B cell (primary cell): ENCODE measurements at regions not wholly inside any gene's neighbourhood (a gene's known extent, or its start where the extent isn't known, plus 50 kb on each side); places are given as distances from the start of the nearest gene placed in this dataset.

ENCODE experiments used
- ATAC-seq: fragments of 200-7000 bp; cut with Tn5 transposase; one replicate; pipeline ENCODE4 v1.10.0; 2021; ENCODE audit warnings: low read depth, mild to moderate bottlenecking, moderate number of reproducible peaks, moderate library complexity
- CTCF ChIA-PET: fragments of 350-600 bp; sonication (Branson Sonifier 250); formaldehyde crosslinking; loops from one replicate; lab custom pipeline; 2021; ENCODE audit warnings: antibody characterized with exemption, inconsistent platforms; lab: Charles Lee
- POLR2A ChIA-PET: fragments of 350-600 bp; sonication (Branson Sonifier 250); formaldehyde crosslinking; loops from one replicate; lab custom pipeline; 2021; ENCODE audit warnings: antibody characterized with exemption; lab: Charles Lee
- DNase-seq: peaks from one replicate; pipeline ENCODE4 v3.0.0; 2013
- H2AFZ ChIP-seq: 2 replicates; pipeline ENCODE4 v1.6.1; 2012; ENCODE audit warnings: mild to moderate bottlenecking, low read depth, low read length; ENCODE audit not compliant: insufficient read depth, poor library complexity, severe bottlenecking
- H3K27ac ChIP-seq, 2 donors: 1 replicate in 1 of 2; 2 replicates in 1 of 2; pipeline ENCODE4 v1.5.1; 2012 to 2013; ENCODE audit warnings: low read length in 2 of 2, mild to moderate bottlenecking in 2 of 2, moderate library complexity in 1 of 2
- H3K27me3 ChIP-seq, 4 experiments: fragments of 200-600 bp in 1 of 4; sonication (generic) in 1 of 4; replicated peaks in 1 of 4; 1 replicate in 2 of 4; 2 replicates in 2 of 4; pipeline versions ENCODE4 v1.6.1 to v1.7.0; 2013 to 2016; ENCODE audit warnings: low read length in 3 of 4, mild to moderate bottlenecking in 2 of 4, mixed read lengths in 1 of 4, moderate library complexity in 1 of 4; ENCODE audit not compliant: insufficient read depth in 4 of 4, control insufficient read depth in 3 of 4; ENCODE audit errors: control extremely low read depth in 1 of 4
- H3K36me3 ChIP-seq, 2 experiments: replicated peaks in 1 of 2; 1 replicate in 1 of 2; 2 replicates in 1 of 2; pipeline versions ENCODE4 v1.6.1 to v1.7.1; 2013; ENCODE audit warnings: low read length in 1 of 2; ENCODE audit not compliant: insufficient read depth in 2 of 2, control insufficient read depth in 1 of 2; ENCODE audit errors: control extremely low read depth in 1 of 2, extremely low read depth in 1 of 2
- H3K4me1 ChIP-seq, 2 donors: fragments of 200-600 bp in 1 of 2; sonication (generic) in 1 of 2; 1 replicate in 1 of 2; 2 replicates in 1 of 2; pipeline versions ENCODE4 v1.5.1 to v1.6.1; 2013 to 2017; ENCODE audit warnings: low read length in 2 of 2; ENCODE audit not compliant: control insufficient read depth in 2 of 2, insufficient read depth in 2 of 2
- H3K4me2 ChIP-seq: replicated peaks from 2 replicates; pipeline ENCODE3; 2012; ENCODE audit warnings: mild to moderate bottlenecking, low read depth, low read length; ENCODE audit not compliant: poor library complexity, severe bottlenecking
- H3K4me3 ChIP-seq, 5 experiments: fragments of 200-600 bp in 1 of 5; sonication (generic) in 1 of 5; 1 replicate in 3 of 5; 2 replicates in 2 of 5; pipeline versions ENCODE4 v1.5.1 to v1.7.0; 2011 to 2016; ENCODE audit warnings: low read length in 4 of 5, mild to moderate bottlenecking in 4 of 5, low read depth in 2 of 5, control low read depth in 1 of 5, moderate library complexity in 1 of 5; ENCODE audit not compliant: insufficient read depth in 1 of 5; ENCODE audit errors: control extremely low read depth in 1 of 5, extremely low read depth in 1 of 5
- H3K79me2 ChIP-seq: fragments of 200-600 bp; sonication (generic); one replicate; pipeline ENCODE4 v1.6.0; 2016; ENCODE audit warnings: low read length; ENCODE audit not compliant: control insufficient read depth, insufficient read depth
- H3K9ac ChIP-seq: fragments of 200-600 bp; sonication (generic); 2 replicates; pipeline ENCODE4 v1.6.1; 2017; ENCODE audit warnings: mild to moderate bottlenecking, low read length, moderate library complexity
- H3K9me3 ChIP-seq, 3 donors: one replicate each; pipeline versions ENCODE4 v1.6.1 to v1.7.1; 2013; ENCODE audit warnings: low read length in 2 of 3; ENCODE audit not compliant: control insufficient read depth in 2 of 3, insufficient read depth in 1 of 3; ENCODE audit errors: control extremely low read depth in 1 of 3
- H4K20me1 ChIP-seq: 2 replicates; pipeline ENCODE4 v1.6.0; 2012; ENCODE audit warnings: mild to moderate bottlenecking, low read length; ENCODE audit not compliant: insufficient read depth, control insufficient read depth, poor library complexity, severe bottlenecking
- H3K27ac Mint-ChIP-seq: one replicate; pipeline ENCODE4 v1.8.0; 2021; ENCODE audit warnings: mixed read lengths
- H3K27me3 Mint-ChIP-seq: one replicate; pipeline ENCODE4 v1.8.0; 2021; ENCODE audit warnings: mixed read lengths
- H3K4me1 Mint-ChIP-seq: one replicate; pipeline ENCODE4 v1.8.0; 2021; ENCODE audit warnings: mixed read lengths
- H3K4me3 Mint-ChIP-seq: one replicate; pipeline ENCODE4 v1.8.0; 2021; ENCODE audit warnings: mixed read lengths
- H3K9me3 Mint-ChIP-seq: one replicate; pipeline ENCODE4 v1.8.0; 2022; ENCODE audit warnings: mixed read lengths; ENCODE audit not compliant: insufficient read depth
- EZH2 ChIP-seq: IDR thresholded peaks from 2 replicates; pipeline ENCODE4 v1.6.1; 2012; ENCODE audit warnings: borderline replicate concordance, low read depth, mild to moderate bottlenecking, moderate library complexity, low read length; ENCODE audit not compliant: insufficient read depth, poor library complexity, severe bottlenecking
- WGBS: methylation state at CpG from one replicate; pipeline ENCODE4 v1.1.5; 2013; ENCODE audit warnings: missing lambda C conversion rate; ENCODE audit not compliant: insufficient coverage; 5-methylcytosine and 5-hydroxymethylcytosine counted together
- intact Hi-C: fragments of 100-400 bp; cut with micrococcal nuclease; formaldehyde crosslinking; loops from one replicate; pipeline ENCODE4 v1.10.0; 2022
- TF ChIP-seq, protein P1 (sequence below): fragments of 200-600 bp; IDR thresholded peaks from one replicate; pipeline ENCODE4 v1.8.0; 2022; ENCODE audit warnings: antibody characterized with exemption, mild to moderate bottlenecking

DNA sequence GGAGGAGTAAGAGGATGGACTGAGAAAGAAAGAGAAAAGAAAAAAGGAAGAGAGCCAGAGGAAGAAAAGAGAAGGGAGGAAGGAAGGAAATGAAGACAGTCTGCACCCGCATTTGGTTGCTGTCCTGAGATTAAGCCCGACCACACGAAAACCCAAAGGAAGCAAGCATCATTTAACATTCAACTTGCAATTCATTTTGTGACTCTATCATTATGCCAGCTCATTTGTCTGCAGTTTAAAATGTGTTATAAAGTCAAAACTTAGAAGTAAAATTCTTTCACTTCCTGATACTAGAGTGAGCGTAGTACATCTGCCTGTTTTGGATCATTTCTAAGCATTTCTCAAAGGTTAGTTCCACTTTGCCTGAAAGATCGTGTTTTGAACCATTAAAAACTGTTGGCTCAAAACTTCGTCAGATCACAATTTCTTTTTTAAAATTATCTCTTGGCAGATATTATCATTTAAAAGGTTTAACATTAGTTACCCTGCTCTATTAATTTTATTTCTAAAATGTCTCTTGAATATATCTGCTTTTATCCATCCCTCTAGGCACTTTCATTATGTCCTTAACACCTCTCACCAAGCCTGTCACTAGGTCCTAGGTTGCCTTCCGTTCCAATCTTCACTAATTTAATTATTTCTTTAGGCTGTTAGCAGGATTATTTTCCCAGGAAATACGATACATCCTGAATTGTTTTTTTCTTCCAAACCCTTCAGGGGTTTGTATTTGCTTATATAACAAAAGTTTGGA, 240.9 kb downstream of the TLE4 start:
- Histone ChIP-seq H3K4me3 (peak overlapping the region; percentile 23 to 67 (median 39)), H3K9me3 (no peaks in the 10 kb centered on the region), H3K27ac (peak overlapping the region; percentile 25 to 53), H3K4me1 (peaks cover 50 to 59% of the 10 kb centered on the region in 2 donors), H2AFZ (no peak overlapping the region), H4K20me1 (no peaks in the 10 kb centered on the region), H3K79me2 (no peaks in the 10 kb centered on the region), H3K9ac (peak overlapping the region; percentile 54), H3K4me2 (peak overlapping the region; percentile 79), H3K27me3 (no peaks in the 10 kb centered on the region), H3K36me3 (no peaks in the 10 kb centered on the region)
- no CpG with 5 or more reads among the region's 8 CpGs for WGBS
- Mint-ChIP-seq H3K27ac (peak overlapping the region; percentile 57), H3K9me3 (no peaks in the 10 kb centered on the region), H3K4me1 (peaks cover 61% of the 10 kb centered on the region), H3K27me3 (no peaks in the 10 kb centered on the region), H3K4me3 (peak overlapping the region; percentile 67)
- TF ChIP-seq EZH2, result no peak
- TF ChIP-seq, protein P1, sequence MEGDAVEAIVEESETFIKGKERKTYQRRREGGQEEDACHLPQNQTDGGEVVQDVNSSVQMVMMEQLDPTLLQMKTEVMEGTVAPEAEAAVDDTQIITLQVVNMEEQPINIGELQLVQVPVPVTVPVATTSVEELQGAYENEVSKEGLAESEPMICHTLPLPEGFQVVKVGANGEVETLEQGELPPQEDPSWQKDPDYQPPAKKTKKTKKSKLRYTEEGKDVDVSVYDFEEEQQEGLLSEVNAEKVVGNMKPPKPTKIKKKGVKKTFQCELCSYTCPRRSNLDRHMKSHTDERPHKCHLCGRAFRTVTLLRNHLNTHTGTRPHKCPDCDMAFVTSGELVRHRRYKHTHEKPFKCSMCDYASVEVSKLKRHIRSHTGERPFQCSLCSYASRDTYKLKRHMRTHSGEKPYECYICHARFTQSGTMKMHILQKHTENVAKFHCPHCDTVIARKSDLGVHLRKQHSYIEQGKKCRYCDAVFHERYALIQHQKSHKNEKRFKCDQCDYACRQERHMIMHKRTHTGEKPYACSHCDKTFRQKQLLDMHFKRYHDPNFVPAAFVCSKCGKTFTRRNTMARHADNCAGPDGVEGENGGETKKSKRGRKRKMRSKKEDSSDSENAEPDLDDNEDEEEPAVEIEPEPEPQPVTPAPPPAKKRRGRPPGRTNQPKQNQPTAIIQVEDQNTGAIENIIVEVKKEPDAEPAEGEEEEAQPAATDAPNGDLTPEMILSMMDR, result no peak
- CTCF ChIA-PET, result no interaction called here
- intact Hi-C loops, result loop anchor here (1.0 to 2.0 kb wide), 2 partner anchors 22 to 241 kb away; partner anchors contain the start of gene TLE4
- POLR2A ChIA-PET, result interaction anchor here (0.7 kb wide), 1 partner anchor 240 kb away, joined by 3 read pairs; no protein-coding TSS in a partner anchor
- DNase-seq (peak; percentile 80), ATAC-seq (peak; percentile 91)

DNA sequence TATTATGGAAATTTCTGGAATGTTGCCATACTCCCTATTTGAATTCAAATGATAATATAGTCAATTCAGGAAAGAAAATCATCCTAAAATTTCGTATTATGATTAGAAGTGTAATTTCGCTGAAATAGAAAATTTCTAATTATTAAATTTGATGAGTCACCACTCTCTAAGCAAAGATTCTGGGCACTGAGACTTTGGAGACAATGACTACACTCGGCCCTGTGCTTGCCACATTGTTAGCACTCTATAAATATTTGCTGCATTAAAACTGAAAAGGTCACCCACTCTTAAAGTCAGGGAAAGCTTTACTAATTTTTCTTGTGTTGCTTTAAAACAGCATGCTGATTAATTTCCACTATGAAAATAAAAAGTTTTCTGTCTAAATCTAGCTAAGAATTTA, 240.3 kb downstream of the TLE4 start:
- H3K27me3 ChIP-seq, result no peaks in the 10 kb centered on the region
- peak overlapping the region; percentile 25 to 53 for H3K27ac ChIP-seq
- ATAC-seq (peak; percentile 22), DNase-seq (no peak)
- Mint-ChIP-seq H3K27me3 (no peaks in the 10 kb centered on the region), H3K4me3 (peak overlapping the region; percentile 67), H3K4me1 (peaks cover 55% of the 10 kb centered on the region), H3K9me3 (no peaks in the 10 kb centered on the region), H3K27ac (peak overlapping the region; percentile 57)
- no peaks in the 10 kb centered on the region for H4K20me1 ChIP-seq
- peak overlapping the region in 1 of 5 experiments; percentile 67 for H3K4me3 ChIP-seq
- no peak for TF ChIP-seq EZH2
- TF ChIP-seq, protein P1, result no peak
- intact Hi-C loops, result loop anchor here (1.0 to 2.0 kb wide), 2 partner anchors 23 to 241 kb away; partner anchors contain the start of gene TLE4
- ChIA-PET POLR2A (interaction anchor here (0.7 kb wide), 1 partner anchor 240 kb away, joined by 3 read pairs; no protein-coding TSS in a partner anchor), CTCF (no interaction called here)
- no peaks in the 10 kb centered on the region for H3K9me3 ChIP-seq
- H3K79me2 ChIP-seq, result no peaks in the 10 kb centered on the region
- H2AFZ ChIP-seq, result no peak overlapping the region
- no peaks in the 10 kb centered on the region for H3K36me3 ChIP-seq
- peak overlapping the region; percentile 54 for H3K9ac ChIP-seq
- no CpG with 5 or more reads among the region's 3 CpGs for WGBS
- peaks cover 44 to 53% of the 10 kb centered on the region in 2 donors for H3K4me1 ChIP-seq
- H3K4me2 ChIP-seq, result peak overlapping the region; percentile 79
